ENCODE measurements at regions not wholly inside any gene's neighbourhood (a gene's known extent, or its start where the extent isn't known, plus 50 kb on each side); places are given as distances from the start of the nearest gene placed in this dataset.

DNA sequence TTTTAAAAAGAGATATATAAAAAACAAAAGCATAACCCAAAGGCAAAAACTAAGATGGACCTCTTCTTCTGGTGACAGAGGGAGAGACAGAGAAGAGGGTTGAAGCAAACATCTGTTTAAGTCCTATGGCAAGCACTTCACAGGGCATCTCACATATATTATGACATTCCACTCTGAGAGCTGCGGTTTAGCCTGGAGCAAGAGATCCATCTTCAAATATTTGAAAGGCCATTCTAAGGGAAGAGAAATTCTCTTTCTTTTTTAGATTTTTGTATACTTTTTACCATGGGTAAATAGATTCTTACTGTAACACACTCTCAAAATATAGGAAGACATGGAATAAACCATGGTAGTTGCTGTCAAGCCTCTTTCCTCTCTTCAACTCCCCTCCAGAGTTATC, 204.1 kb downstream of the GXYLT1 start:
- no peak for TF ChIP-seq POLR2AphosphoS5 (IDR thresholded peaks at IDR 0.05; ENCODE audit: control insufficient read depth, insufficient read depth, low read depth, low read length)
- TF ChIP-seq ATF7 (IDR thresholded peaks at IDR 0.05), result no peak
- no peak for TF ChIP-seq SRF (CRISPR knock-in tag; IDR thresholded peaks at IDR 0.05)
- no peak for TF ChIP-seq GABPA (tag; conservative IDR thresholded peaks at IDR 0.05; ENCODE audit: low read depth)
- no peak for TF ChIP-seq HCFC1 (IDR thresholded peaks at IDR 0.05; ENCODE audit: low read depth, low read length)

Data from K562 (cell line).